CD14-positive monocyte (primary cell): ENCODE measurements at regions not wholly inside any gene's neighbourhood (a gene's known extent, or its start where the extent isn't known, plus 50 kb on each side); places are given as distances from the start of the nearest gene placed in this dataset.

ENCODE experiments used
- DNase-seq, 3 donors: peaks; one replicate each; pipeline ENCODE4 v3.0.0-alpha.2; 2011 to 2022
- H2AFZ ChIP-seq: 2 replicates; pipeline ENCODE4 v1.6.0; 2012; ENCODE audit warnings: mild to moderate bottlenecking, low read depth, low read length, inconsistent platforms; ENCODE audit not compliant: insufficient read depth, poor library complexity, severe bottlenecking
- H3K27ac ChIP-seq, 2 donors: 1 replicate in 1 of 2; 2 replicates in 1 of 2; pipeline ENCODE4 v1.5.1; 2012 to 2013; ENCODE audit warnings: low read length in 2 of 2, control low read depth in 1 of 2, inconsistent platforms in 1 of 2, low read depth in 1 of 2, mild to moderate bottlenecking in 1 of 2
- H3K27me3 ChIP-seq, 2 donors: one replicate each; pipeline versions ENCODE4 v1.6.0 to v1.6.1; 2011 to 2013; ENCODE audit warnings: low read length in 2 of 2; ENCODE audit not compliant: control insufficient read depth in 2 of 2, insufficient read depth in 2 of 2
- H3K36me3 ChIP-seq, 2 donors: replicated peaks in 1 of 2; 1 replicate in 1 of 2; 2 replicates in 1 of 2; pipeline versions ENCODE4 v1.5.1 to v1.6.1; 2012 to 2013; ENCODE audit warnings: low read length in 2 of 2, control low read depth in 1 of 2, inconsistent platforms in 1 of 2, mild to moderate bottlenecking in 1 of 2; ENCODE audit not compliant: insufficient read depth in 2 of 2, control insufficient read depth in 1 of 2
- H3K4me1 ChIP-seq, 2 donors: 1 replicate in 1 of 2; 2 replicates in 1 of 2; pipeline versions ENCODE4 v1.5.1 to v1.6.1; 2012 to 2013; ENCODE audit warnings: low read length in 2 of 2, control low read depth in 1 of 2, inconsistent platforms in 1 of 2, mild to moderate bottlenecking in 1 of 2, moderate library complexity in 1 of 2; ENCODE audit not compliant: insufficient read depth in 2 of 2, control insufficient read depth in 1 of 2
- H3K4me2 ChIP-seq: replicated peaks from 2 replicates; pipeline ENCODE3; 2012; ENCODE audit warnings: low read length, moderate library complexity, mild to moderate bottlenecking; ENCODE audit not compliant: poor library complexity, severe bottlenecking; ENCODE audit errors: extremely low read depth
- H3K4me3 ChIP-seq, 3 experiments: fragments of 200-600 bp in 1 of 3; sonication (generic) in 1 of 3; replicated peaks in 1 of 3; 1 replicate in 2 of 3; 2 replicates in 1 of 3; pipeline ENCODE4 v1.5.1; 2011 to 2013; ENCODE audit warnings: low read length in 3 of 3, mild to moderate bottlenecking in 3 of 3, control low read depth in 2 of 3, low read depth in 2 of 3, inconsistent platforms in 1 of 3, moderate library complexity in 1 of 3
- H3K79me2 ChIP-seq: 2 replicates; pipeline ENCODE4 v1.6.0; 2012; ENCODE audit warnings: mild to moderate bottlenecking, control low read depth, inconsistent platforms, low read length, moderate library complexity; ENCODE audit not compliant: insufficient read depth
- H3K9ac ChIP-seq: 2 replicates; pipeline ENCODE4 v1.6.0; 2017; ENCODE audit warnings: low read length, mild to moderate bottlenecking; ENCODE audit not compliant: insufficient read depth, poor library complexity, severe bottlenecking
- H3K9me3 ChIP-seq, 2 donors: replicated peaks in 1 of 2; 1 replicate in 1 of 2; 2 replicates in 1 of 2; pipeline versions ENCODE4 v1.5.1 to v1.6.1; 2012 to 2013; ENCODE audit warnings: low read length in 2 of 2, control low read depth in 1 of 2; ENCODE audit not compliant: control insufficient read depth in 1 of 2, insufficient read depth in 1 of 2
- H4K20me1 ChIP-seq: 2 replicates; pipeline ENCODE4 v1.6.0; 2012; ENCODE audit warnings: mild to moderate bottlenecking, low read length, control low read depth, moderate library complexity; ENCODE audit not compliant: insufficient read depth
- H3K27ac Mint-ChIP-seq, 7 donors: one replicate each; pipeline ENCODE4 v1.8.0; 2020; ENCODE audit warnings: mild to moderate bottlenecking in 7 of 7, mixed read lengths in 7 of 7, moderate library complexity in 6 of 7, inconsistent platforms in 2 of 7
- H3K27me3 Mint-ChIP-seq, 3 donors: one replicate each; pipeline ENCODE4 v1.8.0; 2021 to 2022; ENCODE audit warnings: low read depth in 3 of 3, mild to moderate bottlenecking in 3 of 3, mixed read lengths in 3 of 3, moderate library complexity in 3 of 3, inconsistent platforms in 1 of 3
- H3K36me3 Mint-ChIP-seq, 2 donors: one replicate each; pipeline ENCODE4 v1.8.0; 2020; ENCODE audit warnings: mixed read lengths in 2 of 2, inconsistent platforms in 1 of 2, mild to moderate bottlenecking in 1 of 2
- H3K4me1 Mint-ChIP-seq: one replicate; pipeline ENCODE4 v1.8.0; 2020; ENCODE audit warnings: mild to moderate bottlenecking, mixed read lengths
- H3K4me3 Mint-ChIP-seq, 2 donors: one replicate each; pipeline ENCODE4 v1.8.0; 2020; ENCODE audit warnings: mild to moderate bottlenecking in 2 of 2, mixed read lengths in 2 of 2, moderate library complexity in 1 of 2
- H3K9me3 Mint-ChIP-seq, 7 donors: one replicate each; pipeline ENCODE4 v1.8.0; 2020 to 2022; ENCODE audit warnings: mixed read lengths in 7 of 7, mild to moderate bottlenecking in 6 of 7, moderate library complexity in 6 of 7, inconsistent platforms in 2 of 7
- intact Hi-C, 2 donors: fragments of 100-400 bp; cut with micrococcal nuclease; formaldehyde crosslinking; loops; one replicate each; pipeline versions ENCODE4 v1.15.0 to v1.15.1; 2023
- TF ChIP-seq, protein P1 (sequence below): fragments of 200-600 bp; IDR thresholded peaks from one replicate; pipeline ENCODE4 v1.8.0; 2022; ENCODE audit warnings: antibody characterized with exemption, mild to moderate bottlenecking

DNA sequence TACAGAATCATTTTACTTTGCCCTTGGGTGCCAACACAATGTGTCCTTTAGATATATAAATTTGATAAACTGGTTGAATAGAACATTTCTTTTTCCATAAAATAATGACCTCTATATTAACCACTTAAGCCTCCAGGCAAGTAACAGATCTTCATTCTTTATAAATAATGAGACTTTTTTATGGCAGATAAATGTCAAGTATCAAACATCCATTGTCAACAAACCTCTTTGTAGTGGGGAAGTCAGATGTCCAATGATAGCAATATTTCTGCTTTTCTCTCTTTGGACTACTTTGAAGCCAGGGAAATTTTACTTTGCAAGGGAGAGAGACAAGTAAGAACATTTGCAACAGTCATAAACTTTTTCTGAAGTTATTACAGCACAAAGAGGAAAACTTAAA, 841.2 kb downstream of the CDH8 start:
- Histone ChIP-seq H3K79me2 (no peaks in the 10 kb centered on the region), H2AFZ (no peak overlapping the region), H3K4me1 (no peaks in the 10 kb centered on the region), H3K27ac (no peak overlapping the region), H3K27me3 (no peaks in the 10 kb centered on the region), H3K9ac (no peak overlapping the region), H3K4me3 (no peak overlapping the region), H4K20me1 (no peaks in the 10 kb centered on the region), H3K4me2 (no peak overlapping the region), H3K9me3 (peaks cover 7 to 8% of the 10 kb centered on the region in 2 donors), H3K36me3 (no peaks in the 10 kb centered on the region)
- intact Hi-C loops: no loop called here
- DNase-seq: no peak
- Mint-ChIP-seq H3K4me1 (no peaks in the 10 kb centered on the region), H3K4me3 (no peak overlapping the region), H3K27ac (no peak overlapping the region), H3K27me3 (no peaks in the 10 kb centered on the region), H3K36me3 (no peaks in the 10 kb centered on the region), H3K9me3 (peaks cover 0 to 7% (median 3%) of the 10 kb centered on the region in 7 donors)
- TF ChIP-seq, protein P1, sequence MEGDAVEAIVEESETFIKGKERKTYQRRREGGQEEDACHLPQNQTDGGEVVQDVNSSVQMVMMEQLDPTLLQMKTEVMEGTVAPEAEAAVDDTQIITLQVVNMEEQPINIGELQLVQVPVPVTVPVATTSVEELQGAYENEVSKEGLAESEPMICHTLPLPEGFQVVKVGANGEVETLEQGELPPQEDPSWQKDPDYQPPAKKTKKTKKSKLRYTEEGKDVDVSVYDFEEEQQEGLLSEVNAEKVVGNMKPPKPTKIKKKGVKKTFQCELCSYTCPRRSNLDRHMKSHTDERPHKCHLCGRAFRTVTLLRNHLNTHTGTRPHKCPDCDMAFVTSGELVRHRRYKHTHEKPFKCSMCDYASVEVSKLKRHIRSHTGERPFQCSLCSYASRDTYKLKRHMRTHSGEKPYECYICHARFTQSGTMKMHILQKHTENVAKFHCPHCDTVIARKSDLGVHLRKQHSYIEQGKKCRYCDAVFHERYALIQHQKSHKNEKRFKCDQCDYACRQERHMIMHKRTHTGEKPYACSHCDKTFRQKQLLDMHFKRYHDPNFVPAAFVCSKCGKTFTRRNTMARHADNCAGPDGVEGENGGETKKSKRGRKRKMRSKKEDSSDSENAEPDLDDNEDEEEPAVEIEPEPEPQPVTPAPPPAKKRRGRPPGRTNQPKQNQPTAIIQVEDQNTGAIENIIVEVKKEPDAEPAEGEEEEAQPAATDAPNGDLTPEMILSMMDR: no peak

DNA sequence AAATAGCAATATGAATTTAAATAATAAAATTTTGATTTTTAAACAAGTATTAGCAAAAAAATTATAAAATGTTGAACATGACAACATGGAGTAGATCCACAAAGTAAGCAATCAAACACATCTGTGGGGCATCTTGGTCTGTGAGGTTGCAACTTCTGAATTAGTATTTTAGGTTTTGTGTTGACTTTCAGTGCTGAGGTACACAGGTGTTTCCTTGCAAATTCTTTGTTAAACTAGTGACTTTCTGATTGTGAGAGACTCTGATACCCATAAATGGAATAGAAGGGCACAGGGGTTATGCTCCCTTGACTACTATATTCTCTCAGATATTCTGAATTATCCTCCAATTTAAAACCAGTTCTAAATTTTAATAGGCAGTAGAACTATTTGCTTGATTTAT, 841.7 kb downstream of the CDH8 start:
- Histone ChIP-seq H4K20me1 (no peaks in the 10 kb centered on the region), H3K4me3 (no peak overlapping the region), H3K27ac (no peak overlapping the region), H2AFZ (no peak overlapping the region), H3K4me1 (no peaks in the 10 kb centered on the region), H3K36me3 (no peaks in the 10 kb centered on the region), H3K4me2 (no peak overlapping the region), H3K9ac (no peak overlapping the region), H3K9me3 (peaks cover 7 to 8% of the 10 kb centered on the region in 2 donors), H3K27me3 (no peaks in the 10 kb centered on the region), H3K79me2 (no peaks in the 10 kb centered on the region)
- intact Hi-C loops: no loop called here
- no peak for DNase-seq
- H3K27ac Mint-ChIP-seq: no peak overlapping the region
- H3K4me3 Mint-ChIP-seq: no peak overlapping the region
- H3K4me1 Mint-ChIP-seq: no peaks in the 10 kb centered on the region
- H3K36me3 Mint-ChIP-seq: no peaks in the 10 kb centered on the region
- no peaks in the 10 kb centered on the region for H3K27me3 Mint-ChIP-seq
- TF ChIP-seq, protein P1: no peak
- peaks cover 1 to 7% (median 3%) of the 10 kb centered on the region in 7 donors for H3K9me3 Mint-ChIP-seq
